SK-N-MC (cell line): ENCODE measurements at regions not wholly inside any gene's neighbourhood (a gene's known extent, or its start where the extent isn't known, plus 50 kb on each side); places are given as distances from the start of the nearest gene placed in this dataset.

Experiments used
- EZH2 ChIP-seq: fragments of 200-600 bp; sonication (generic); IDR thresholded peaks from one replicate; pipeline ENCODE4 v1.6.1; 2017; ENCODE audit warnings: antibody characterized with exemption
- POLR2AphosphoS5 ChIP-seq: IDR thresholded peaks from 2 replicates; pipeline ENCODE4 v1.6.1; 2012; ENCODE audit warnings: mild to moderate bottlenecking, low read depth, low read length, borderline replicate concordance

DNA sequence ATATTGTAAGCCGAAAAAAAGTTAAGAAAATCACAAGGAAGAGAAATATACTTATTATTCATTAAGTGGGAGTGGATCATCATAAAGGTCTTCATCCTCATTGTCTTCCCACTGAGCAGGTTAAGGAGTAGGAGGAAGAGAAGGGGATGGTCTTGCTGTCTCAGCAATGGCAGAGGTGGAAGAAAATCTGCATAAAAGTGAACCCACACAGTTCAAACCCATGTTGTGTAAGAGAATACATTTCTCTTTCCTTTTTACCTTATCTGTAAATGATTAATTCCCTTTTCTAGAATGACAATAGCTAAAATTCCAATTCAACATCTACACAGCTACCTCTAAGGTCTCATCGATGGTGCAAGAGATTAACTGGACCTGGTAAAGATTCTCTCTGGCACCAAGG, 904.6 kb downstream of the EPHA3 start:
- TF ChIP-seq POLR2AphosphoS5 (no peak), EZH2 (no peak)
